Spleen (tissue), 7 donors: ENCODE measurements at regions not wholly inside any gene's neighbourhood (a gene's known extent, or its start where the extent isn't known, plus 50 kb on each side); places are given as distances from the start of the nearest gene placed in this dataset.

Source experiments
- CTCF ChIP-seq, 11 experiments: fragments of 200-600 bp in 7 of 11; fragments of 450-650 bp in 4 of 11; sonication (generic) in 4 of 11; IDR thresholded peaks in 8 of 11; conservative IDR thresholded peaks in 3 of 11; 1 replicate in 7 of 11; 2 replicates in 4 of 11; pipeline versions ENCODE4 v1.4.0 to v1.8.0; 2016 to 2021; ENCODE audit warnings: antibody characterized with exemption in 11 of 11, inconsistent platforms in 4 of 11, mild to moderate bottlenecking in 1 of 11
- POLR2A ChIP-seq, 3 donors: fragments of 450-650 bp; IDR thresholded peaks; one replicate each; pipeline ENCODE4 v1.5.1; 2017; ENCODE audit warnings: antibody characterized with exemption in 3 of 3, mild to moderate bottlenecking in 1 of 3
- POLR2AphosphoS5 ChIP-seq, 3 donors: sonication (generic); formaldehyde crosslinking; IDR thresholded peaks; one replicate each; pipeline ENCODE4 v1.5.1; 2017; ENCODE audit warnings: antibody characterized with exemption in 3 of 3
- donor health status: DM: no; HTN: no; CAD: no; lungs with moderate emphysema.
- donor health status: DM: no; HTN: no; CAD: no.
- donor health status: DM: no; HTN: no; CAD: no.

GRCh38 chr15:36527235-36528162, 51.9 kb upstream of the CDIN1 start:
- no peak for TF ChIP-seq POLR2A (IDR thresholded peaks at IDR 0.05)
- no peak for TF ChIP-seq POLR2AphosphoS5 (IDR thresholded peaks at IDR 0.05)
- TF ChIP-seq CTCF (IDR thresholded peaks at IDR 0.05 in 8 of 11, conservative IDR thresholded peaks at IDR 0.05 in 3 of 11), result no peak
